Progenitor cell of endocrine pancreas (in vitro differentiated cells): ENCODE measurements at regions not wholly inside any gene's neighbourhood (a gene's known extent, or its start where the extent isn't known, plus 50 kb on each side); places are given as distances from the start of the nearest gene placed in this dataset.

Source experiments
- DNase-seq: peaks from one replicate; pipeline ENCODE4 v3.0.0; 2021; ENCODE audit warnings: low spot score; ENCODE audit not compliant: unreplicated experiment
- H3K27ac Mint-ChIP-seq: 2 replicates; pipeline ENCODE4 v1.8.0; 2021; ENCODE audit warnings: mild to moderate bottlenecking, moderate library complexity, mixed read lengths
- H3K27me3 Mint-ChIP-seq: 2 replicates; pipeline ENCODE4 v1.8.0; 2021; ENCODE audit warnings: mixed read lengths
- H3K36me3 Mint-ChIP-seq: 2 replicates; pipeline ENCODE4 v1.8.0; 2022; ENCODE audit warnings: mixed read lengths; ENCODE audit not compliant: insufficient read depth
- H3K4me1 Mint-ChIP-seq: 2 replicates; pipeline ENCODE4 v1.8.0; 2021; ENCODE audit warnings: low read depth, mixed read lengths
- H3K4me3 Mint-ChIP-seq: 2 replicates; pipeline ENCODE4 v1.8.0; 2021; ENCODE audit warnings: low read depth, mild to moderate bottlenecking, moderate library complexity, mixed read lengths
- H3K9me3 Mint-ChIP-seq: 2 replicates; pipeline ENCODE4 v1.8.0; 2021; ENCODE audit warnings: low read depth, mixed read lengths
- CTCF ChIP-seq: fragments of 200-600 bp; sonication (generic); IDR thresholded peaks from one replicate; pipeline ENCODE4 v1.5.0; 2021; ENCODE audit warnings: antibody characterized with exemption, mild to moderate bottlenecking; ENCODE audit not compliant: unreplicated experiment

GRCh38 chr17:53264730-53265129, 558.0 kb upstream of the KIF2B start:
- no peak for DNase-seq
- no peaks in the 10 kb centered on the region for H3K9me3 Mint-ChIP-seq
- H3K4me1 Mint-ChIP-seq: no peaks in the 10 kb centered on the region
- TF ChIP-seq CTCF: no peak
- H3K4me3 Mint-ChIP-seq: no peak overlapping the region
- no peak overlapping the region for H3K27ac Mint-ChIP-seq
- no peaks in the 10 kb centered on the region for H3K36me3 Mint-ChIP-seq
- no peaks in the 10 kb centered on the region for H3K27me3 Mint-ChIP-seq

GRCh38 chr17:53253956-53254597, 568.6 kb upstream of the KIF2B start:
- DNase-seq: no peak
- Mint-ChIP-seq H3K9me3 (peaks cover 11% of the 10 kb centered on the region), H3K27ac (no peak overlapping the region), H3K4me3 (no peak overlapping the region), H3K4me1 (no peaks in the 10 kb centered on the region), H3K27me3 (no peaks in the 10 kb centered on the region), H3K36me3 (no peaks in the 10 kb centered on the region)
- no peak for TF ChIP-seq CTCF

- no peaks in the 10 kb centered on the region for H3K36me3 Mint-ChIP-seq
- DNase-seq: no peak
- H3K27me3 Mint-ChIP-seq: no peaks in the 10 kb centered on the region
- H3K27ac Mint-ChIP-seq: no peak overlapping the region
- no peaks in the 10 kb centered on the region for H3K4me1 Mint-ChIP-seq
- TF ChIP-seq CTCF: no peak
- no peaks in the 10 kb centered on the region for H3K9me3 Mint-ChIP-seq
- no peak overlapping the region for H3K4me3 Mint-ChIP-seq
Observed at GRCh38 chr17:53249036-53249435, 573.7 kb upstream of the KIF2B start.

GRCh38 chr17:53234138-53234537, 588.6 kb upstream of the KIF2B start:
- Mint-ChIP-seq H3K4me3 (no peak overlapping the region), H3K27me3 (no peaks in the 10 kb centered on the region), H3K27ac (no peak overlapping the region), H3K4me1 (no peaks in the 10 kb centered on the region), H3K36me3 (no peaks in the 10 kb centered on the region), H3K9me3 (peaks cover 9% of the 10 kb centered on the region)
- no peak for DNase-seq
- TF ChIP-seq CTCF: no peak

GRCh38 chr17:53227514-53227913, 595.2 kb upstream of the KIF2B start:
- no peak for TF ChIP-seq CTCF
- Mint-ChIP-seq H3K27ac (no peak overlapping the region), H3K4me1 (peaks cover 15% of the 10 kb centered on the region), H3K4me3 (no peak overlapping the region), H3K27me3 (no peaks in the 10 kb centered on the region), H3K36me3 (peaks cover under 1% of the 10 kb centered on the region), H3K9me3 (peaks cover under 1% of the 10 kb centered on the region)
- no peak for DNase-seq
